ENCODE measurements at regions not wholly inside any gene's neighbourhood (a gene's known extent, or its start where the extent isn't known, plus 50 kb on each side); places are given as distances from the start of the nearest gene placed in this dataset.

DNA sequence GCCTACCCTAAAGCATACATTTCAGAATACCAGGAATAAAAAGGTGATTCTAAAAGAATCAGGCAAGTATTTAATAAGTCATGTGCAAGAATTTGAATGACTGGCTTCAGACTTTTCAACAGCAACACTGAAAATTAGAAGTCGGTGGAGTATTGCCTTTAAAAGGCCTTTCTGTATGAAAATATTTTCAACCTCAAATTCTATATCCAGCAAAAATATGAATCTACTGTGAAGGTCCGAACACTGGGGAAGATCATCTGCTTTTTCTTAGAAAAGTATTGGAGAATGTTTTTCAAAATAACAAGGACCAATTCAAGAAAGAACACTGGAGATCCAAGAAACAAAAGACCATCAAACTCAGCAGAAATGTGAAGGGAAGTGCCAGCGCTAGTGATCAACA lies 459.5 kb upstream of the KLF12 start:
- Histone ChIP-seq H4K20me1 (ENCODE audit: control insufficient read depth, insufficient read depth, low read depth, low read length) (no peaks in the 10 kb centered on the region), H3K4me2 (ENCODE audit: low read length) (no peak overlapping the region), H3K36me3 (ENCODE audit: control insufficient read depth, low read length) (no peaks in the 10 kb centered on the region), H3K4me3 (ENCODE audit: low read length) (no peak overlapping the region), H3K9me3 (ENCODE audit: control insufficient read depth, insufficient read depth, low read length) (no peaks in the 10 kb centered on the region), H3K4me1 (ENCODE audit: control insufficient read depth, low read length) (no peaks in the 10 kb centered on the region), H3K79me2 (ENCODE audit: control insufficient read depth, low read length) (no peaks in the 10 kb centered on the region), H3F3A (ENCODE audit: control insufficient read depth, insufficient read depth) (no peaks in the 10 kb centered on the region), H3K27ac (ENCODE audit: low read depth, low read length) (no peak overlapping the region), H3K9me2 (replicated peaks; ENCODE audit: control insufficient read depth, low read length) (no peaks in the 10 kb centered on the region), H3K27me3 (ENCODE audit: control insufficient read depth, low read length) (no peaks in the 10 kb centered on the region)
- TF ChIP-seq, protein P1, sequence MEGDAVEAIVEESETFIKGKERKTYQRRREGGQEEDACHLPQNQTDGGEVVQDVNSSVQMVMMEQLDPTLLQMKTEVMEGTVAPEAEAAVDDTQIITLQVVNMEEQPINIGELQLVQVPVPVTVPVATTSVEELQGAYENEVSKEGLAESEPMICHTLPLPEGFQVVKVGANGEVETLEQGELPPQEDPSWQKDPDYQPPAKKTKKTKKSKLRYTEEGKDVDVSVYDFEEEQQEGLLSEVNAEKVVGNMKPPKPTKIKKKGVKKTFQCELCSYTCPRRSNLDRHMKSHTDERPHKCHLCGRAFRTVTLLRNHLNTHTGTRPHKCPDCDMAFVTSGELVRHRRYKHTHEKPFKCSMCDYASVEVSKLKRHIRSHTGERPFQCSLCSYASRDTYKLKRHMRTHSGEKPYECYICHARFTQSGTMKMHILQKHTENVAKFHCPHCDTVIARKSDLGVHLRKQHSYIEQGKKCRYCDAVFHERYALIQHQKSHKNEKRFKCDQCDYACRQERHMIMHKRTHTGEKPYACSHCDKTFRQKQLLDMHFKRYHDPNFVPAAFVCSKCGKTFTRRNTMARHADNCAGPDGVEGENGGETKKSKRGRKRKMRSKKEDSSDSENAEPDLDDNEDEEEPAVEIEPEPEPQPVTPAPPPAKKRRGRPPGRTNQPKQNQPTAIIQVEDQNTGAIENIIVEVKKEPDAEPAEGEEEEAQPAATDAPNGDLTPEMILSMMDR (IDR thresholded peaks at IDR 0.05; ENCODE audit: low read depth, low read length, poor library complexity, severe bottlenecking): no peak
- TF ChIP-seq EZH2phosphoT487 (IDR thresholded peaks at IDR 0.05; ENCODE audit: borderline replicate concordance, low read length): no peak

DNA sequence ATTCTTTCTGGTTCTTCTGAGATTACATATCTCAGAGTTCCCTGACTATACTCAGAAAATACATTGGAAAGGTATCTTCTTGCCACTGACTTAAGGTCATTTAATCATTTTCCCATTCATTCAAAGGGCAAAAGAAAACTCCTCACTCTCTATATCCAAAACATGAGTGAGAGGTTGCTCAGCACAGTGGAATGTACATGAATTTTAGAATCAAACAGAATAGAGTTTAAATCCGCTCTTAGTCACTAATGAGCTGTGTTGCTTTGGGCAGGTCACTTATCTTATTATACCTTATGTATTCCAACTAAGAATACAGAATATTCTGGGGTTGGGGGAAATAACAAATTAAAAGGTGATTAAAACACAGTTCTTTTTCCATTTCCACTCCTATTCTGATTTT lies 452.6 kb upstream of the KLF12 start:
- no peak for TF ChIP-seq EZH2phosphoT487 (IDR thresholded peaks at IDR 0.05; ENCODE audit: borderline replicate concordance, low read length)
- TF ChIP-seq, protein P1 (IDR thresholded peaks at IDR 0.05; ENCODE audit: low read depth, low read length, poor library complexity, severe bottlenecking): no peak
- no peaks in the 10 kb centered on the region for H3K27me3 ChIP-seq (ENCODE audit: control insufficient read depth, low read length)
- no peaks in the 10 kb centered on the region for H3K79me2 ChIP-seq (ENCODE audit: control insufficient read depth, low read length)
- no peaks in the 10 kb centered on the region for H3K9me3 ChIP-seq (ENCODE audit: control insufficient read depth, insufficient read depth, low read length)
- no peaks in the 10 kb centered on the region for H3K4me1 ChIP-seq (ENCODE audit: control insufficient read depth, low read length)
- H3K27ac ChIP-seq (ENCODE audit: low read depth, low read length): no peak overlapping the region
- no peaks in the 10 kb centered on the region for H4K20me1 ChIP-seq (ENCODE audit: control insufficient read depth, insufficient read depth, low read depth, low read length)
- no peaks in the 10 kb centered on the region for H3F3A ChIP-seq (ENCODE audit: control insufficient read depth, insufficient read depth)
- H3K9me2 ChIP-seq (replicated peaks; ENCODE audit: control insufficient read depth, low read length): no peaks in the 10 kb centered on the region
- H3K4me3 ChIP-seq (ENCODE audit: low read length): no peak overlapping the region
- no peaks in the 10 kb centered on the region for H3K36me3 ChIP-seq (ENCODE audit: control insufficient read depth, low read length)
- no peak overlapping the region for H3K4me2 ChIP-seq (ENCODE audit: low read length)

DNA sequence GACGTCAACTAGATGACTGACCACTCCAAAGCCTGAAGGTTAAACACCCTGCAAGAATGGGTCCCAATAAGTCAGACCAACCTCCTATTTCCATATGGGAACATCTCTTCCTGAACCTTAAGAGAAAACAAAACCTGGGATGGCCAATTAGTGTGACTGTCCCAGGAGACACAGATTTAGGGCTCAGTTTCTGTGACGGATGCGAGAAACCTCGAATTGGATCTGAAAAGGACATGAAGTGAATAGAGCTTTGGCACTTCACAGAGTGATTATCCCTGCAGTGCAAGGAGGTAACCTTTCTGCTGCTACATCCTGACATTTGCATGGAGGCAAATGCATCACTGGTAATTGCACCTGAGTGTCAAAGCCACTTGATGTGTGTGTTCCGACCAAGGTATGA lies 442.2 kb upstream of the KLF12 start:
- no peaks in the 10 kb centered on the region for H3K79me2 ChIP-seq (ENCODE audit: control insufficient read depth, low read length)
- H3K27ac ChIP-seq (ENCODE audit: low read depth, low read length): no peak overlapping the region
- H4K20me1 ChIP-seq (ENCODE audit: control insufficient read depth, insufficient read depth, low read depth, low read length): no peaks in the 10 kb centered on the region
- TF ChIP-seq, protein P1 (IDR thresholded peaks at IDR 0.05; ENCODE audit: low read depth, low read length, poor library complexity, severe bottlenecking): no peak
- no peak for TF ChIP-seq EZH2phosphoT487 (IDR thresholded peaks at IDR 0.05; ENCODE audit: borderline replicate concordance, low read length)
- H3K4me3 ChIP-seq (ENCODE audit: low read length): no peak overlapping the region
- H3F3A ChIP-seq (ENCODE audit: control insufficient read depth, insufficient read depth): no peaks in the 10 kb centered on the region
- no peaks in the 10 kb centered on the region for H3K36me3 ChIP-seq (ENCODE audit: control insufficient read depth, low read length)
- H3K4me1 ChIP-seq (ENCODE audit: control insufficient read depth, low read length): no peaks in the 10 kb centered on the region
- peaks cover 11% of the 10 kb centered on the region; the same call in 1 of the 2 replicates for H3K27me3 ChIP-seq (ENCODE audit: control insufficient read depth, low read length)
- H3K4me2 ChIP-seq (ENCODE audit: low read length): no peak overlapping the region
- H3K9me3 ChIP-seq (ENCODE audit: control insufficient read depth, insufficient read depth, low read length): no peaks in the 10 kb centered on the region
- no peaks in the 10 kb centered on the region for H3K9me2 ChIP-seq (replicated peaks; ENCODE audit: control insufficient read depth, low read length)

DNA sequence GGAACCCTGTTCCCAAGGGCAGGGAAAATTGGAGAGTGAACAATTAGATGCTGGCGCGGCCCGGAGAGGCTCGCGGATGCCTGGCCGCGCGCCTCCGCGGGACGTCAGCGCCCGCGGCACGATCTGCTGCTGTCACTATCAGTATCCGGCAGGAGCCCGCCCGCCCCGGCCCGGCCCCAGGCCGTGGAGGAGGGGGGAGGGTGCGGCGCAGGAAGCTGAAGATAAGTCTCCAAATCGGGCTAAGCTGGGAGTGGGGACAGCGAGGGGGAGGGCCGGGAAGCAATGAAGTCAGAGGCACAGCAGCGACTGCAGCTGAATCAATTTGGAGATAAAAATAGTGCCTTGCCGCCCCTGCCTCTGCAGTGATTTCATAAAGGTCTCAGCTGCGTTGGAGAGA lies 441.5 kb upstream of the KLF12 start:
- Histone ChIP-seq H3K9me2 (replicated peaks; ENCODE audit: control insufficient read depth, low read length) (no peaks in the 10 kb centered on the region), H3K4me3 (ENCODE audit: low read length) (no peak overlapping the region), H3F3A (ENCODE audit: control insufficient read depth, insufficient read depth) (no peaks in the 10 kb centered on the region), H3K4me2 (ENCODE audit: low read length) (no peak overlapping the region), H3K27me3 (ENCODE audit: control insufficient read depth, low read length) (peaks cover 13% of the 10 kb centered on the region; the same call in 1 of the 2 replicates), H3K36me3 (ENCODE audit: control insufficient read depth, low read length) (no peaks in the 10 kb centered on the region), H3K4me1 (ENCODE audit: control insufficient read depth, low read length) (no peaks in the 10 kb centered on the region), H3K9me3 (ENCODE audit: control insufficient read depth, insufficient read depth, low read length) (no peaks in the 10 kb centered on the region), H3K79me2 (ENCODE audit: control insufficient read depth, low read length) (no peaks in the 10 kb centered on the region), H3K27ac (ENCODE audit: low read depth, low read length) (no peak overlapping the region), H4K20me1 (ENCODE audit: control insufficient read depth, insufficient read depth, low read depth, low read length) (no peaks in the 10 kb centered on the region)
- no peak for TF ChIP-seq EZH2phosphoT487 (IDR thresholded peaks at IDR 0.05; ENCODE audit: borderline replicate concordance, low read length)
- TF ChIP-seq, protein P1 (IDR thresholded peaks at IDR 0.05; ENCODE audit: low read depth, low read length, poor library complexity, severe bottlenecking): no peak
